Activated CD8-positive, alpha-beta memory T cell treated with anti-CD3 and anti-CD28 coated beads for 24 hours (primary cell): ENCODE measurements at regions not wholly inside any gene's neighbourhood (a gene's known extent, or its start where the extent isn't known, plus 50 kb on each side); places are given as distances from the start of the nearest gene placed in this dataset.

Experiments
- DNase-seq: peaks from one replicate; pipeline ENCODE4 v3.0.0-alpha.2; 2020

GRCh38 chr1:184221087-184221486 lies 165.7 kb upstream of the C1orf21 start:
- DNase-seq: no peak

- peak; percentile 70 for DNase-seq
Measured at GRCh38 chr1:184222652-184223052, 164.2 kb upstream of the C1orf21 start.

- DNase-seq: no peak
Measured at GRCh38 chr1:184223216-184223615, 163.6 kb upstream of the C1orf21 start.

- no peak for DNase-seq
Measured at GRCh38 chr1:184225283-184226099, 161.3 kb upstream of the C1orf21 start.

DNA sequence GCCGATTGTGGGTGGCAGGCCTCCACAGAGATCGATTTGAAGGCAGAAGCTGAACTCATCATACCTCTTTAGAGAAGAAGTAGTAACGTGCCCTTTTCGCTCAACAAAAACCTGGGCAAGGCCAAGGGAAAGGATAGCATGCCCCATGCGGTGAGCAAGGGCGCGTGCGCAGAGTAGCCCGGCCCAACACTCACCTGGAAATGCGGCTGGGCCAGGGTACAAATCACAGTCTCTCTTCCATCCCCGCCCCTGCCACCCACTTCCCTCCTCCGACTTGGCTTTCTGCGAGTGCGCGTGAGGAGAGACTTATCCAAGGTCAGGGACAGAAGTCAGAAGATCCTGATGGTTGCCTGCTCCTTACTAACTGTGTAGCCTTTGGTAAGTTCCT lies 160.7 kb upstream of the C1orf21 start:
- no peak for DNase-seq

- no peak for DNase-seq
Measured at GRCh38 chr1:184228558-184228957, 158.3 kb upstream of the C1orf21 start.

- no peak for DNase-seq
Measured at GRCh38 chr1:184237588-184237987, 149.2 kb upstream of the C1orf21 start.

DNA sequence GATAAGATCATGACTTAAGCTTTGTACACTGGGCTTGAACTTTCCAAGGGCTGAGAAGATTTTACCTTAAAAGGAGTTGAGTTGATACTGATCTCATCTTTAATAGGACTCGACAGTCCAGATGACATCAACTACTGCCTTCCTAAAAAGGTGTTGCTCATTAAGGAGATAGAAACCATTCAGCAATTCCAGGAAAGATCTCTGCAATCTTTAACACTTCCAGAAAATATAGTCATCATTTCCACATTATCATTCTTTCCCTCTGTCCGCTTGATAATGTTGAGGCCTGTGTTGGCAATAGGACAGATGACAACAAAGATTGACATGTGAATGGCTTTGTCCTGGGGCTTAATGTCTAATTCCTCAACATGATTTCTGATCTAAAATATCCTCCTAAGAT lies 145.4 kb upstream of the C1orf21 start:
- DNase-seq: no peak

DNA sequence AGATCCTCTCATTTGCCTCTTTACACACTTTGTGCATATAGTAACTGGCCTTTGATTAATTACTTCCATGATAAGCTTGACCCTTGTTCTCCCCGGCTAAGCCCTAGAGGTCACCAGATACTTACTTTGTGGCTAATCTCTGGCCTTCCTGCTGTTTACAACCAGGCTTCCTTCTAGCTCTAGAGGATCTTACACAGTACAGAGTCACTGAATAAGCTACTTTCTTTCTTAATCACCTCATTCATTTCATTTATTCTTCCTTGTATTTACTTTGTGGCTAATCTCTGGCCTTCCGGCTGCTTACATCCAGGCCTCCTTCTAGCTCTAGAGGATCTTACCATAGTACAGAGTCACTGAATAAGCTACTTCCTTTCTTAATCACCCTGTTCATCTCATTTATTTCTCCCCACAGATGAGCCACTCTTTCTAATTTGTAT lies 144.3 kb upstream of the C1orf21 start:
- no peak for DNase-seq

DNA sequence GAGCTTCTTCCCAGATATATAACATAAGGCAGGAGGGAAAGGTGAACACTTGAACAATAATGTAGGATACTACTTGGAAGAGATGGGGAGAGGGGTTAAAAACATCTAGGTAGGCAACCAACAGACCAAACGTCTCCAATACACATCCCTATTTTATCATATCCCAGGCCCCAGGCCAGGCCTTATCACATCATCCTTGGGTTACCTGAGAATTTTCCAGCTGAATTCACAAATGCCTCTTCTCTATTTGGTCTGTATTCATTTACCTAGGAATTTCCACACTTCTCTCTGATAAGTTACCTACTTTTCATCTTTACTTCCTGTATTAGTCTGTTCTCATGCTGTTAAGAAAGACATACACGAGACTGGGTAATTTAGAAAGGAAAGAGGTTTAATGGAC lies 141.9 kb upstream of the C1orf21 start:
- DNase-seq: no peak

DNA sequence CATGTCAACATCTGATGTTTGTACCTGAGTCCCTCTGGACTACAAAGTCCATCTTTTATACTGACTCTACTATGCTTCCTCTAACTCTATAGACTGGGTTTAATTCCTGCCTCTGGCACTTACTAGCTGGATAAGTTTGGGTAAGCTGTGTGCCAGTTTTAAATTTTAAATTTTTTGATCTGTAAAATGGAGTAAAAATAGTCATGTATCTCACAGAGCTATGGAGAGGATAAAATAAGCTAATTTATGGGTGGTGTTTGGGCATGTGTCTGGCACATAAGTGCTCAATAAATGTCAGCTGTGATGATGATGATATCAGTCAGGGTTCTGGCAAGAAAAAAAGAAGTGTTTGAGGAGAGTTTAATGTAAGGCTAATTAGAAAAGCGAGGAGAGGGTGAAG lies 139.2 kb upstream of the C1orf21 start:
- DNase-seq: no peak

DNA sequence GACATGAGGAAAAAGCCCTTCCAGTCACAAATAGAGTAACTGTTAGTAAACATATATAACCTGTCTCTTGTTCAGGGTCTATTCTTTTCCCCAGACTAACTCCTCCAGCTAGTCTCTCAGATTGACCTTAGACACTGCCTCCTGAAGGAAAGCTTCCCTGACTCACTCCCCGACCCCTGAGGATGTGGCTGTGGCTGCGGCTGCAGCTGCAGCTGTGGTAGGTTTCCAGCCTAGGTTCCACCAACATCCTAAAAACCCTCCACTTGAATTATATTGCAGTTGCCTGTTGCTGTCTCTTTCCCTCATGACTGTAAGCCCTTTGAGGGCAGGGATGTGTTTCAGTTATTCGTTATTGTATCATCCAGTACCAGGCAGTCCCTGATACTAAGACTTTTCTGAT lies 132.9 kb upstream of the C1orf21 start:
- DNase-seq: no peak

DNA sequence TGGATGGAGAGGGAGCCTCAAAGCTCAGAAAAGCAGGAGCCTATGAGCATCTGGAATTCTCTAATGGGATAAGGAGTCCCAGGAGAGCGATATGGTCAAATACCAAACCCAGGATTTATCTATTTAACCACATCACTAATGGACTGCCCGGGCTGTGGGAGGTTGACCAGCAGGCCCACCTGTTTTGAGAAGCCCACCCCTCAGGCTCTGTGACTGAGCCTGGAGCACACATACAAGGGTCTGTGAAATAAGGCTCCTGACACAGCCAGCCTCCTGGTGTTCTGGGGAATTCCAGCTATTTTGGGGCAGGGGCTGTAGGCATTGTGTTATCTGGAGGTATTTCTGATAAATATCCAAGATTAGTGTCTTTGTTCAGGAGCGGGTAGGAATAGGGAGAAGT lies 132.0 kb upstream of the C1orf21 start:
- no peak for DNase-seq

DNA sequence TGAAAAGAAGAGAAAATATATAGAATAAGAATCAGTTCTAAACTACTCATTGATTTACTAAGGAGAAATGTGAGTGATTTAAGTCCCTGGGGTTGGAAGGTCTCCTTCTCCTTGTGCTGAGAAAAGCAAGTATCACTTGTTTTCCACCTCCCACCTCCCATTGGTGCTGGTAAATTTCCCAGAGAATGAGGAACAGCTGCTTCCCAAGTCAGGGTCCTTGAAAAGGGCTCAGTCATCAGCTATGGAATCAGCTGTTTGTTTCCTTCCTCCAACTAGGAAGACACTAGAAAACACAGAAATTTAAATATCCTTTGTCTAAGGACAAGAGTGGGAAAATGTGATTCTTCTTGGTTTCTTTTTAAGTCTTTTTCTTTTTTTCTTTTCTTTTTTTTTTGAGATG lies 131.3 kb upstream of the C1orf21 start:
- DNase-seq: no peak

DNA sequence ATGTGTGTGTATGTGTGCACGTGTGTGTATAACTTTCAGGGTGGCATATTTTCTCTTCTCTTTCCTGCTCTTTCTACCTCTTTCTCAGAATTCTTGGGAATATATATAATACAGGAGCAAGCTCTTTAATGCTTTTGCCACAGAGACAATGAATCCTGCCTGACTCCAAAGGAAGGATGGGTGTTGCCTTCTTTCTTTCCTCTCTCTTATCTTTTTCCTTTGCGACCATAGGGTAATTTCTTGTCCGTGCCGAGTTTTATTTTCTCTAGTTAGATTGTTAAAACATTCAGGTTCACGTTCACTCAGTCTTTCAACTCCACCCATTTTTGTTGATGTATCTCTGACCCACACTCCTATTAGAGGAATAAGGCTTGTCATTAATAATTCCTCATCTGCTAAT lies 129.0 kb upstream of the C1orf21 start:
- DNase-seq: no peak

DNA sequence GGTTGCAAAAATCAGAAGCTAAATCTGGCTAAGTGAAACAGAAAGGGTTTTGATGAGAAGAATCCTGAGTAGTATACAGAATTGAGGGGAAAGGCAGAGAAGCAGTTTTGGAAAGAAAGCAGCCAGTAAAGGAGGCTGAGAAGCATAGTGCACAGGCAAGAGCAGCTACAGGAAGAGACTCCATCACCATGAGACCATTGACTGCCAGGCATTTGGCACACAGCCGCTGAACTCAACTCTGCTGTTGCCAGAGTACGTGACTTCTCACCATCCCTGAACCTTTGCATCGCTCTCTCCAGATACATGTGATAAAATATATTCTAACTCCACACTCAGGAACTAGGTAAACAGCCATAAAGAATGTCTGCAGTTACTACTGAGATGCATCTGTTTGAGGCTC lies 128.3 kb upstream of the C1orf21 start:
- DNase-seq: no peak

- DNase-seq: no peak
Measured at GRCh38 chr1:184260382-184260781, 126.4 kb upstream of the C1orf21 start.

GRCh38 chr1:184262109-184262508 lies 124.7 kb upstream of the C1orf21 start:
- no peak for DNase-seq

DNA sequence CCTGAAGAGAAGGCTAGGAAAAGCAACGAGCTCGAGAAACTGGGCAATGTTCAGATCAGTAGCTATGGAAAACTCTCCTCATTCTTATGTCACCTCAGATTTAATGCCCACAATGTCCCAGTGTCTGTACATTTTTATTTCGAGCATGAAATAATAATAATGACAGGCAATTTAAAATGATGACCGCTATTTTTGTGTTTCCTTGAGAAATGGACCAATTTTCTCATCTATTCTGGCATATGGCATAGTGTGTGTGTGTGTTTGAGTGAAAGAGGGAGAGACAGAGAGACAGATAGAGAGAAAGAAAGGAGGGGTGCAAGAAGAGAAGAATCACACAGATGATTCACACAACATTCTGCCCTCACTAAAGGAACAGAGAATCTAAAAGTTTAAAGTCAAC lies 119.1 kb upstream of the C1orf21 start:
- DNase-seq: no peak

- no peak for DNase-seq
Measured at GRCh38 chr1:184270556-184270955, 116.3 kb upstream of the C1orf21 start.

DNA sequence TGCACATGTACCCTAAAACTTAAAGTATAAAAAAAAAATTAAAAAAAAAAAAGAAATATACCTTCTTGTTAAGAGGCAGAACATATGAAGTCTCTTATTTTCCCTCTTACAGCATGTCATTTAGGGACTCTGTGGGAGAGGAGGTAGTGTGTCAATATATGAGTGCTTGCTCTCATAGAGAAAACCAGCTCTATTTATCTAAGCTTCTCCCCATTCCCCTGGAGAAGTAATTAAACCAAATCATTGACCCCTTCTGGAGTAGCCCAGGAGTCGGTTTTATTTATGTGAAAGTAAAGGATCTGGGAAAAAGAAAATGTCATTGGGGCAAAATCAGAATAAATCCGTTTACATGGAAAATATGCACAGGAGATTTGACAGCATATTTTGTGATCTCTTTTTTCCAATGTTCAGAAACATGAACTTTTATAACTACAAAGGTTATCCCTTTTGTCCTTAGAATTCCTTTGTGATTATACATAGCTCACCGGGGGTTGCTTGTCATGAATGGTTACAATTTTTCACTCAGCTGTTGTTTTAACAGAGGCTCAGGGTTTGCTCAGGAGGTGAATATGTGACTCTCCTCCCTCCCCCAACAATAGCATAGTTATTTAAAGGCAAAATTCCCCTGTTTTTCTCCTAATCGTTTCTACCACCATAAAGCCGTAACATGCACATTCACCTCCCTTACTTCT lies 114.5 kb upstream of the C1orf21 start:
- DNase-seq: no peak

- no peak for DNase-seq
Measured at GRCh38 chr1:184276416-184276815, 110.4 kb upstream of the C1orf21 start.

DNA sequence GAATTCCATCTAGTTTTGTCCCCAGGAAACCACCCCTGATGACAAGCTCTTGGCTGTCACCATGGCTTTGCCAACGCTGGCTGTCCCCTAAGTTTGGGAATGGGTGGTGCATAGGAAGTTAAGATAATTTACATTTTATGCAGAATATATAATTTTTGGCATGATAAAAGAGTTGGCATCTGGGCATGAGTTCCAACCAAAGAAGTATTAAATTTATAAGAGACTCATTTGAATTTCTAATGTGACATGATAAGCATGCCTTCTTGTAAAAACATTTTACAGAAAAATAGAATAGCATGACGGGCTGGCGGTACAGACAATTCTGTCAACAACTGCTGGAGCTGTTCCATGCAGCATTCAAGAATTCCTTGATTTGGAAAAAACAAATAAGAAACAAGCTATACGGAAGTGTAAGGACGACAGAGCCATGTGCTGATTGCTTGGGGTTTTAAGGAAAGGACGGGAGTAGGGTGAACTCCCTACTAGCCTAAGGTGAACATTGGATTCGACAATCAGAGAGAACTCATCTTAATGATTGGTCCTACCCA lies 106.8 kb upstream of the C1orf21 start:
- DNase-seq: no peak

DNA sequence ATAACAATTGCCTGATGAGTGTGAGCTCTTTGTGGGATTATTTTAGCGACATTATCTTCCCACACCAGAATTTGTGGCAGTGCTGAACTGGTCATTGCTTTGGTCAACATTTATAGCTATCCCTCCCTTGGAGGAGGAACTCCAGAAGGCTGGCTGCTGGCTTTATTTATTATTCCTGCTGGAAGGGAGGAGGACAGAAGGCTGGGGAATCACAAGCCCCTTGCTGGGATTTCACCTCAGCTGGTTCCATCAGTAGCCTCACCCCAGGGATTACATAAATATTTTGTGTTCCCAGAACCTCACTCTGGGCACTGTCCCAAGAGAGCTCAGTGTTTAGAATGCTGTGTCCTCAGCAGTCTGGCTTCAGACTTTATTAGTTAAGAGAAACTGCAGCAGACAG lies 102.8 kb upstream of the C1orf21 start:
- no peak for DNase-seq
